K562 (cell line): ENCODE measurements at regions not wholly inside any gene's neighbourhood (a gene's known extent, or its start where the extent isn't known, plus 50 kb on each side); places are given as distances from the start of the nearest gene placed in this dataset.

Experiments used
- BMI1 ChIP-seq: fragments of 150-350 bp; IDR thresholded peaks from 2 replicates; pipeline ENCODE4 v1.6.1; 2014; ENCODE audit warnings: low read length
- C11orf30 ChIP-seq: fragments of 450-650 bp; IDR thresholded peaks from 2 replicates; pipeline ENCODE4 v1.6.1; 2016; ENCODE audit warnings: low read depth, mild to moderate bottlenecking
- FOSL1 ChIP-seq: fragments of 200-800 bp; sonication (Bioruptor generic); conservative IDR thresholded peaks from 2 replicates; pipeline ENCODE4 v1.6.1; 2016; ENCODE audit warnings: missing genetic modification characterization, missing compliant biosample characterization
- HDAC2 ChIP-seq: fragments of 450-650 bp; IDR thresholded peaks from 2 replicates; pipeline ENCODE4 v1.6.1; 2016; ENCODE audit warnings: mild to moderate bottlenecking
- HDGF ChIP-seq: fragments of 450-650 bp; IDR thresholded peaks from 2 replicates; pipeline ENCODE4 v1.6.1; 2016
- HNRNPLL ChIP-seq: fragments of 200-400 bp; formaldehyde crosslinking; IDR thresholded peaks from 2 replicates; pipeline ENCODE4 v1.6.1; 2017; ENCODE audit warnings: low read length, low read depth, mild to moderate bottlenecking; ENCODE audit not compliant: poor library complexity, severe bottlenecking
- JUND ChIP-seq, 2 experiments: IDR thresholded peaks; 2 replicates in 1 of 2; 3 replicates in 1 of 2; pipeline ENCODE4 v1.6.1; 2011; ENCODE audit warnings: borderline replicate concordance in 2 of 2, low read depth in 2 of 2, low read length in 2 of 2, improper control_type of control experiment in 1 of 2, missing biosample characterization in 1 of 2, missing genetic modification characterization in 1 of 2, missing genetic modification reagents in 1 of 2
- MYNN ChIP-seq, 2 experiments: sonication (generic); formaldehyde crosslinking in 1 of 2; IDR thresholded peaks; 2 replicates each; pipeline versions ENCODE4 v1.5.0 to v1.6.1; 2016 to 2020; ENCODE audit warnings: antibody characterized with exemption in 1 of 2, missing genetic modification reagents in 1 of 2
- SMARCC2 ChIP-seq: fragments of 450-650 bp; IDR thresholded peaks from 2 replicates; pipeline ENCODE4 v1.6.1; 2017; ENCODE audit warnings: antibody characterized with exemption, moderate library complexity, mild to moderate bottlenecking, low read depth
- SRSF3 ChIP-seq: fragments of 200-400 bp; formaldehyde crosslinking; IDR thresholded peaks from 2 replicates; pipeline ENCODE4 v1.6.1; 2016; ENCODE audit warnings: mild to moderate bottlenecking, low read length, moderate library complexity; ENCODE audit not compliant: insufficient read depth
- ZBTB9 ChIP-seq: fragments of 450-650 bp; formaldehyde crosslinking; IDR thresholded peaks from 2 replicates; pipeline ENCODE4 v1.4.0; 2020; ENCODE audit warnings: mild to moderate bottlenecking, moderate library complexity
- ZFPM2 ChIP-seq: fragments of 250-450 bp; sonication (Bioruptor Pico); IDR thresholded peaks from 2 replicates; pipeline ENCODE4 v1.5.1; 2022; ENCODE audit warnings: mild to moderate bottlenecking
- ZNF263 ChIP-seq: sonication (generic); formaldehyde crosslinking; IDR thresholded peaks from 2 replicates; pipeline ENCODE4 v1.8.0; 2022; ENCODE audit warnings: mild to moderate bottlenecking, missing genetic modification reagents, borderline replicate concordance
- ZNF347 ChIP-seq: fragments of 450-650 bp; formaldehyde crosslinking; IDR thresholded peaks from 2 replicates; pipeline ENCODE4 v1.4.0; 2020; ENCODE audit warnings: low read depth, mild to moderate bottlenecking, moderate library complexity
- ZSCAN32 ChIP-seq: fragments of 450-650 bp; formaldehyde crosslinking; IDR thresholded peaks from 2 replicates; pipeline ENCODE4 v1.4.0; 2020; ENCODE audit warnings: mild to moderate bottlenecking, moderate library complexity
- TF ChIP-seq, protein P1 (sequence below): sonication (generic); formaldehyde crosslinking; IDR thresholded peaks from 2 replicates; pipeline ENCODE4 v1.8.0; 2023; ENCODE audit warnings: mild to moderate bottlenecking, missing genetic modification reagents
- TF ChIP-seq, protein P2 (sequence below): sonication (generic); formaldehyde crosslinking; IDR thresholded peaks from 2 replicates; pipeline ENCODE4 v1.8.0; 2022; ENCODE audit warnings: mild to moderate bottlenecking, low read depth, missing genetic modification reagents
- TF ChIP-seq, protein P3 (sequence below): sonication (generic); formaldehyde crosslinking; IDR thresholded peaks from 2 replicates; pipeline ENCODE4 v1.8.1; 2023; ENCODE audit warnings: mild to moderate bottlenecking, missing genetic modification reagents
- TF ChIP-seq, protein P4 (sequence below): fragments of 450-650 bp; IDR thresholded peaks from 2 replicates; pipeline ENCODE4 v1.6.1; 2017; ENCODE audit warnings: mild to moderate bottlenecking, moderate library complexity

DNA sequence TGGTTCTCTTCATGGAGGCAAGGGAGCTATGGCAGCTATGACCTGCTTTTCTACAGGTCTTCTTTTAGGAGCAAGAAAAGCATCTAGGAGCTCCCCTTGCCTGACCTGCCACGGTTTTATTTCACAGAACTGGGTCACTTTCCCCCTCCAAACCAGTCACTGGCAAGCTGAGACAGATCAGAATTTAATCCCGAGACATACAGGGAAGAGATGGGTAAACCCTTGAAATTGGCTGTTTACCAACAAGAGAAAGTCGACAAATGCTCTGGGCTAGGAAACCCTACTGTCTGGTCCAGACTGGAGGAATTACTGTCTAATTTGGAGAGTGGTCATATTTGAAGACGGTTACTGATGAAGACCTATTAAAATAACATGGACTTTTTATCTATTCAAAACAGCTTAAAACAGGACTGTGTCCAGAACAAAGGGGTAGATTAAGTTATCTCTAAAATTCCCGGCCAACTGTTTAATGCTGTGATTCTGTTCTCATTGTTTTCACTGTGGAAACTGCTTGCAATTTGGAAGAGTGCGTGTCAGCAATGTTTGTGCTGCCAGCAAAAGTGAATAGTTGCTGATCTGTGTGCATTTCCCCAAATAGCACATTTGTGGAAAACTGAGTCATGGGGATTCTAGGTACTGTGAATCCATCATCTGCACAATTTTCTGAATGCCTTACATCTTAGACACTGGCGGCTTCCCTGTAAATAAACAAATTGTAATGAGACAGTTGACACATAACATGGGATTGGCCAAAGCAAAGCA is 73.4 kb upstream of the EEA1 start (continued):
- TF ChIP-seq JUND (IDR thresholded peaks at IDR 0.05; ENCODE audit: borderline replicate concordance, low read depth, low read length), result peak; percentile 40; the same call in 1 of the 2 replicates
- peak; percentile 73; the same call in 1 of the 3 replicates for TF ChIP-seq JUND (tag; IDR thresholded peaks at IDR 0.05; ENCODE audit: borderline replicate concordance, low read depth, low read length)
- TF ChIP-seq ZNF347, result no peak
- TF ChIP-seq HDAC2, result 0 out of 2 replicates have a peak, but pooled peaks have one; percentile 56
- TF ChIP-seq, protein P1, sequence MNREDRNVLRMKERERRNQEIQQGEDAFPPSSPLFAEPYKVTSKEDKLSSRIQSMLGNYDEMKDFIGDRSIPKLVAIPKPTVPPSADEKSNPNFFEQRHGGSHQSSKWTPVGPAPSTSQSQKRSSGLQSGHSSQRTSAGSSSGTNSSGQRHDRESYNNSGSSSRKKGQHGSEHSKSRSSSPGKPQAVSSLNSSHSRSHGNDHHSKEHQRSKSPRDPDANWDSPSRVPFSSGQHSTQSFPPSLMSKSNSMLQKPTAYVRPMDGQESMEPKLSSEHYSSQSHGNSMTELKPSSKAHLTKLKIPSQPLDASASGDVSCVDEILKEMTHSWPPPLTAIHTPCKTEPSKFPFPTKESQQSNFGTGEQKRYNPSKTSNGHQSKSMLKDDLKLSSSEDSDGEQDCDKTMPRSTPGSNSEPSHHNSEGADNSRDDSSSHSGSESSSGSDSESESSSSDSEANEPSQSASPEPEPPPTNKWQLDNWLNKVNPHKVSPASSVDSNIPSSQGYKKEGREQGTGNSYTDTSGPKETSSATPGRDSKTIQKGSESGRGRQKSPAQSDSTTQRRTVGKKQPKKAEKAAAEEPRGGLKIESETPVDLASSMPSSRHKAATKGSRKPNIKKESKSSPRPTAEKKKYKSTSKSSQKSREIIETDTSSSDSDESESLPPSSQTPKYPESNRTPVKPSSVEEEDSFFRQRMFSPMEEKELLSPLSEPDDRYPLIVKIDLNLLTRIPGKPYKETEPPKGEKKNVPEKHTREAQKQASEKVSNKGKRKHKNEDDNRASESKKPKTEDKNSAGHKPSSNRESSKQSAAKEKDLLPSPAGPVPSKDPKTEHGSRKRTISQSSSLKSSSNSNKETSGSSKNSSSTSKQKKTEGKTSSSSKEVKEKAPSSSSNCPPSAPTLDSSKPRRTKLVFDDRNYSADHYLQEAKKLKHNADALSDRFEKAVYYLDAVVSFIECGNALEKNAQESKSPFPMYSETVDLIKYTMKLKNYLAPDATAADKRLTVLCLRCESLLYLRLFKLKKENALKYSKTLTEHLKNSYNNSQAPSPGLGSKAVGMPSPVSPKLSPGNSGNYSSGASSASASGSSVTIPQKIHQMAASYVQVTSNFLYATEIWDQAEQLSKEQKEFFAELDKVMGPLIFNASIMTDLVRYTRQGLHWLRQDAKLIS, result no peak
- no peak for TF ChIP-seq HDGF
- TF ChIP-seq, protein P2, sequence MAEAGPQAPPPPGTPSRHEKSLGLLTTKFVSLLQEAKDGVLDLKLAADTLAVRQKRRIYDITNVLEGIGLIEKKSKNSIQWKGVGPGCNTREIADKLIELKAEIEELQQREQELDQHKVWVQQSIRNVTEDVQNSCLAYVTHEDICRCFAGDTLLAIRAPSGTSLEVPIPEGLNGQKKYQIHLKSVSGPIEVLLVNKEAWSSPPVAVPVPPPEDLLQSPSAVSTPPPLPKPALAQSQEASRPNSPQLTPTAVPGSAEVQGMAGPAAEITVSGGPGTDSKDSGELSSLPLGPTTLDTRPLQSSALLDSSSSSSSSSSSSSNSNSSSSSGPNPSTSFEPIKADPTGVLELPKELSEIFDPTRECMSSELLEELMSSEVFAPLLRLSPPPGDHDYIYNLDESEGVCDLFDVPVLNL (CRISPR knock-in tag), result no peak
- TF ChIP-seq ZSCAN32 (CRISPR knock-in tag), result no peak
- TF ChIP-seq ZBTB9 (CRISPR knock-in tag), result no peak
- no peak for TF ChIP-seq ZNF263
- no peak for TF ChIP-seq MYNN (IDR thresholded peaks at IDR 0.05)
- no peak for TF ChIP-seq MYNN (CRISPR knock-in tag; IDR thresholded peaks at IDR 0.05)
- no peak for TF ChIP-seq BMI1
- TF ChIP-seq, protein P3, sequence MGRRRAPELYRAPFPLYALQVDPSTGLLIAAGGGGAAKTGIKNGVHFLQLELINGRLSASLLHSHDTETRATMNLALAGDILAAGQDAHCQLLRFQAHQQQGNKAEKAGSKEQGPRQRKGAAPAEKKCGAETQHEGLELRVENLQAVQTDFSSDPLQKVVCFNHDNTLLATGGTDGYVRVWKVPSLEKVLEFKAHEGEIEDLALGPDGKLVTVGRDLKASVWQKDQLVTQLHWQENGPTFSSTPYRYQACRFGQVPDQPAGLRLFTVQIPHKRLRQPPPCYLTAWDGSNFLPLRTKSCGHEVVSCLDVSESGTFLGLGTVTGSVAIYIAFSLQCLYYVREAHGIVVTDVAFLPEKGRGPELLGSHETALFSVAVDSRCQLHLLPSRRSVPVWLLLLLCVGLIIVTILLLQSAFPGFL (CRISPR knock-in tag), result no peak
- no peak for TF ChIP-seq HNRNPLL
- TF ChIP-seq SRSF3, result no peak
- TF ChIP-seq FOSL1 (tag), result peak; percentile 44; the same call in 1 of the 2 replicates
- TF ChIP-seq C11orf30, result peak; percentile 70
- no peak for TF ChIP-seq ZFPM2
- no peak for TF ChIP-seq SMARCC2
- TF ChIP-seq, protein P4, sequence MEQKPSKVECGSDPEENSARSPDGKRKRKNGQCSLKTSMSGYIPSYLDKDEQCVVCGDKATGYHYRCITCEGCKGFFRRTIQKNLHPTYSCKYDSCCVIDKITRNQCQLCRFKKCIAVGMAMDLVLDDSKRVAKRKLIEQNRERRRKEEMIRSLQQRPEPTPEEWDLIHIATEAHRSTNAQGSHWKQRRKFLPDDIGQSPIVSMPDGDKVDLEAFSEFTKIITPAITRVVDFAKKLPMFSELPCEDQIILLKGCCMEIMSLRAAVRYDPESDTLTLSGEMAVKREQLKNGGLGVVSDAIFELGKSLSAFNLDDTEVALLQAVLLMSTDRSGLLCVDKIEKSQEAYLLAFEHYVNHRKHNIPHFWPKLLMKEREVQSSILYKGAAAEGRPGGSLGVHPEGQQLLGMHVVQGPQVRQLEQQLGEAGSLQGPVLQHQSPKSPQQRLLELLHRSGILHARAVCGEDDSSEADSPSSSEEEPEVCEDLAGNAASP, result no peak
